HEK293T (cell line): ENCODE measurements at regions not wholly inside any gene's neighbourhood (a gene's known extent, or its start where the extent isn't known, plus 50 kb on each side); places are given as distances from the start of the nearest gene placed in this dataset.

Source experiments
- ARNT ChIP-seq: fragments of 450-650 bp; IDR thresholded peaks from 2 replicates; pipeline ENCODE4 v1.6.1; 2017; ENCODE audit warnings: mild to moderate bottlenecking
- BHLHE40 ChIP-seq: fragments of 450-650 bp; IDR thresholded peaks from 2 replicates; pipeline ENCODE4 v1.6.1; 2016; ENCODE audit warnings: mild to moderate bottlenecking, moderate library complexity, borderline replicate concordance
- CTBP1 ChIP-seq: fragments of 450-650 bp; IDR thresholded peaks from 2 replicates; pipeline ENCODE4 v1.6.1; 2016; ENCODE audit warnings: borderline replicate concordance
- ELF4 ChIP-seq: fragments of 450-650 bp; IDR thresholded peaks from 2 replicates; pipeline ENCODE4 v1.6.1; 2017; ENCODE audit warnings: antibody characterized with exemption
- FOXA1 ChIP-seq: fragments of 450-650 bp; IDR thresholded peaks from 2 replicates; pipeline ENCODE4 v1.6.1; 2016; ENCODE audit warnings: mild to moderate bottlenecking
- FOXM1 ChIP-seq: fragments of 450-650 bp; IDR thresholded peaks from 2 replicates; pipeline ENCODE4 v1.6.1; 2017; ENCODE audit warnings: mild to moderate bottlenecking, borderline replicate concordance
- HDGF ChIP-seq: fragments of 450-650 bp; IDR thresholded peaks from 2 replicates; pipeline ENCODE4 v1.6.1; 2017; ENCODE audit warnings: antibody characterized with exemption, borderline replicate concordance
- LEF1 ChIP-seq: fragments of 450-650 bp; IDR thresholded peaks from 2 replicates; pipeline ENCODE4 v1.6.1; 2017; ENCODE audit warnings: mild to moderate bottlenecking, borderline replicate concordance
- PKNOX1 ChIP-seq: fragments of 450-650 bp; IDR thresholded peaks from 2 replicates; pipeline ENCODE4 v1.6.1; 2016
- SP1 ChIP-seq: fragments of 450-650 bp; IDR thresholded peaks from 2 replicates; pipeline ENCODE4 v1.6.1; 2017
- SUZ12 ChIP-seq: fragments of 450-650 bp; IDR thresholded peaks from 2 replicates; pipeline ENCODE4 v1.6.1; 2016; ENCODE audit warnings: mild to moderate bottlenecking
- TARDBP ChIP-seq: fragments of 450-650 bp; IDR thresholded peaks from 2 replicates; pipeline ENCODE4 v1.6.1; 2016
- ZNF384 ChIP-seq: fragments of 450-650 bp; IDR thresholded peaks from 2 replicates; pipeline ENCODE4 v1.6.1; 2016

GRCh38 chrX:94751611-94752010, 1077.6 kb downstream of the FAM133A start:
- no peak for TF ChIP-seq ELF4
- no peak for TF ChIP-seq CTBP1
- TF ChIP-seq FOXM1, result no peak
- TF ChIP-seq FOXA1, result no peak
- no peak for TF ChIP-seq BHLHE40
- TF ChIP-seq SP1, result no peak
- no peak for TF ChIP-seq ZNF384
- no peak for TF ChIP-seq LEF1
- TF ChIP-seq SUZ12, result no peak
- no peak for TF ChIP-seq TARDBP
- TF ChIP-seq PKNOX1, result no peak
- TF ChIP-seq ARNT, result no peak
- TF ChIP-seq HDGF, result no peak
